CD14-positive monocyte (primary cell): ENCODE measurements at regions not wholly inside any gene's neighbourhood (a gene's known extent, or its start where the extent isn't known, plus 50 kb on each side); places are given as distances from the start of the nearest gene placed in this dataset.
A peak's percentile ranks its signal among the peaks of the same experiment; 100 is the strongest.

Experiments
- DNase-seq, 3 donors: peaks; one replicate each; pipeline ENCODE4 v3.0.0-alpha.2; 2011 to 2022
- H2AFZ ChIP-seq: 2 replicates; pipeline ENCODE4 v1.6.0; 2012; ENCODE audit warnings: mild to moderate bottlenecking, low read depth, low read length, inconsistent platforms; ENCODE audit not compliant: insufficient read depth, poor library complexity, severe bottlenecking
- H3K27ac ChIP-seq, 2 donors: 1 replicate in 1 of 2; 2 replicates in 1 of 2; pipeline ENCODE4 v1.5.1; 2012 to 2013; ENCODE audit warnings: low read length in 2 of 2, control low read depth in 1 of 2, inconsistent platforms in 1 of 2, low read depth in 1 of 2, mild to moderate bottlenecking in 1 of 2
- H3K27me3 ChIP-seq, 2 donors: one replicate each; pipeline versions ENCODE4 v1.6.0 to v1.6.1; 2011 to 2013; ENCODE audit warnings: low read length in 2 of 2; ENCODE audit not compliant: control insufficient read depth in 2 of 2, insufficient read depth in 2 of 2
- H3K36me3 ChIP-seq, 2 donors: replicated peaks in 1 of 2; 1 replicate in 1 of 2; 2 replicates in 1 of 2; pipeline versions ENCODE4 v1.5.1 to v1.6.1; 2012 to 2013; ENCODE audit warnings: low read length in 2 of 2, control low read depth in 1 of 2, inconsistent platforms in 1 of 2, mild to moderate bottlenecking in 1 of 2; ENCODE audit not compliant: insufficient read depth in 2 of 2, control insufficient read depth in 1 of 2
- H3K4me1 ChIP-seq, 2 donors: 1 replicate in 1 of 2; 2 replicates in 1 of 2; pipeline versions ENCODE4 v1.5.1 to v1.6.1; 2012 to 2013; ENCODE audit warnings: low read length in 2 of 2, control low read depth in 1 of 2, inconsistent platforms in 1 of 2, mild to moderate bottlenecking in 1 of 2, moderate library complexity in 1 of 2; ENCODE audit not compliant: insufficient read depth in 2 of 2, control insufficient read depth in 1 of 2
- H3K4me2 ChIP-seq: replicated peaks from 2 replicates; pipeline ENCODE3; 2012; ENCODE audit warnings: low read length, moderate library complexity, mild to moderate bottlenecking; ENCODE audit not compliant: poor library complexity, severe bottlenecking; ENCODE audit errors: extremely low read depth
- H3K4me3 ChIP-seq, 3 experiments: fragments of 200-600 bp in 1 of 3; sonication (generic) in 1 of 3; replicated peaks in 1 of 3; 1 replicate in 2 of 3; 2 replicates in 1 of 3; pipeline ENCODE4 v1.5.1; 2011 to 2013; ENCODE audit warnings: low read length in 3 of 3, mild to moderate bottlenecking in 3 of 3, control low read depth in 2 of 3, low read depth in 2 of 3, inconsistent platforms in 1 of 3, moderate library complexity in 1 of 3
- H3K79me2 ChIP-seq: 2 replicates; pipeline ENCODE4 v1.6.0; 2012; ENCODE audit warnings: mild to moderate bottlenecking, control low read depth, inconsistent platforms, low read length, moderate library complexity; ENCODE audit not compliant: insufficient read depth
- H3K9ac ChIP-seq: 2 replicates; pipeline ENCODE4 v1.6.0; 2017; ENCODE audit warnings: low read length, mild to moderate bottlenecking; ENCODE audit not compliant: insufficient read depth, poor library complexity, severe bottlenecking
- H3K9me3 ChIP-seq, 2 donors: replicated peaks in 1 of 2; 1 replicate in 1 of 2; 2 replicates in 1 of 2; pipeline versions ENCODE4 v1.5.1 to v1.6.1; 2012 to 2013; ENCODE audit warnings: low read length in 2 of 2, control low read depth in 1 of 2; ENCODE audit not compliant: control insufficient read depth in 1 of 2, insufficient read depth in 1 of 2
- H4K20me1 ChIP-seq: 2 replicates; pipeline ENCODE4 v1.6.0; 2012; ENCODE audit warnings: mild to moderate bottlenecking, low read length, control low read depth, moderate library complexity; ENCODE audit not compliant: insufficient read depth
- H3K27ac Mint-ChIP-seq, 7 donors: one replicate each; pipeline ENCODE4 v1.8.0; 2020; ENCODE audit warnings: mild to moderate bottlenecking in 7 of 7, mixed read lengths in 7 of 7, moderate library complexity in 6 of 7, inconsistent platforms in 2 of 7
- H3K27me3 Mint-ChIP-seq, 3 donors: one replicate each; pipeline ENCODE4 v1.8.0; 2021 to 2022; ENCODE audit warnings: low read depth in 3 of 3, mild to moderate bottlenecking in 3 of 3, mixed read lengths in 3 of 3, moderate library complexity in 3 of 3, inconsistent platforms in 1 of 3
- H3K36me3 Mint-ChIP-seq, 2 donors: one replicate each; pipeline ENCODE4 v1.8.0; 2020; ENCODE audit warnings: mixed read lengths in 2 of 2, inconsistent platforms in 1 of 2, mild to moderate bottlenecking in 1 of 2
- H3K4me1 Mint-ChIP-seq: one replicate; pipeline ENCODE4 v1.8.0; 2020; ENCODE audit warnings: mild to moderate bottlenecking, mixed read lengths
- H3K4me3 Mint-ChIP-seq, 2 donors: one replicate each; pipeline ENCODE4 v1.8.0; 2020; ENCODE audit warnings: mild to moderate bottlenecking in 2 of 2, mixed read lengths in 2 of 2, moderate library complexity in 1 of 2
- H3K9me3 Mint-ChIP-seq, 7 donors: one replicate each; pipeline ENCODE4 v1.8.0; 2020 to 2022; ENCODE audit warnings: mixed read lengths in 7 of 7, mild to moderate bottlenecking in 6 of 7, moderate library complexity in 6 of 7, inconsistent platforms in 2 of 7
- CTCF ChIP-seq: fragments of 200-600 bp; IDR thresholded peaks from one replicate; pipeline ENCODE4 v1.8.0; 2022; ENCODE audit warnings: antibody characterized with exemption, mild to moderate bottlenecking
- WGBS: methylation state at CpG from one replicate; pipeline ENCODE4 v1.1.5; 2013; ENCODE audit warnings: missing lambda C conversion rate; ENCODE audit not compliant: insufficient coverage; 5-methylcytosine and 5-hydroxymethylcytosine counted together
- intact Hi-C, 2 donors: fragments of 100-400 bp; cut with micrococcal nuclease; formaldehyde crosslinking; loops; one replicate each; pipeline versions ENCODE4 v1.15.0 to v1.15.1; 2023

- DNase-seq: peak in 1 of 3 donors; percentile 25
- Histone ChIP-seq H3K27ac (no peak overlapping the region), H2AFZ (no peak overlapping the region), H3K4me2 (no peak overlapping the region), H4K20me1 (no peaks in the 10 kb centered on the region), H3K27me3 (peaks cover 2 to 4% of the 10 kb centered on the region in 2 donors), H3K4me1 (no peaks in the 10 kb centered on the region), H3K9ac (no peak overlapping the region), H3K79me2 (no peaks in the 10 kb centered on the region), H3K4me3 (no peak overlapping the region), H3K9me3 (no peaks in the 10 kb centered on the region), H3K36me3 (no peaks in the 10 kb centered on the region)
- Mint-ChIP-seq H3K36me3 (peaks cover 0 to 3% of the 10 kb centered on the region in 2 donors), H3K9me3 (peaks cover 0 to 3% (median 0%) of the 10 kb centered on the region in 7 donors), H3K4me3 (no peak overlapping the region), H3K27ac (no peak overlapping the region), H3K4me1 (no peaks in the 10 kb centered on the region), H3K27me3 (peaks cover 2 to 5% (median 3%) of the 10 kb centered on the region in 3 donors)
- WGBS: no CpG with 5 or more reads among the region's 1 CpG
- no peak for TF ChIP-seq CTCF
- intact Hi-C loops: no loop called here
These were observed 113.4 kb upstream of the AKIRIN2 start for GRCh38 chr6:87815449-87815848.

DNA sequence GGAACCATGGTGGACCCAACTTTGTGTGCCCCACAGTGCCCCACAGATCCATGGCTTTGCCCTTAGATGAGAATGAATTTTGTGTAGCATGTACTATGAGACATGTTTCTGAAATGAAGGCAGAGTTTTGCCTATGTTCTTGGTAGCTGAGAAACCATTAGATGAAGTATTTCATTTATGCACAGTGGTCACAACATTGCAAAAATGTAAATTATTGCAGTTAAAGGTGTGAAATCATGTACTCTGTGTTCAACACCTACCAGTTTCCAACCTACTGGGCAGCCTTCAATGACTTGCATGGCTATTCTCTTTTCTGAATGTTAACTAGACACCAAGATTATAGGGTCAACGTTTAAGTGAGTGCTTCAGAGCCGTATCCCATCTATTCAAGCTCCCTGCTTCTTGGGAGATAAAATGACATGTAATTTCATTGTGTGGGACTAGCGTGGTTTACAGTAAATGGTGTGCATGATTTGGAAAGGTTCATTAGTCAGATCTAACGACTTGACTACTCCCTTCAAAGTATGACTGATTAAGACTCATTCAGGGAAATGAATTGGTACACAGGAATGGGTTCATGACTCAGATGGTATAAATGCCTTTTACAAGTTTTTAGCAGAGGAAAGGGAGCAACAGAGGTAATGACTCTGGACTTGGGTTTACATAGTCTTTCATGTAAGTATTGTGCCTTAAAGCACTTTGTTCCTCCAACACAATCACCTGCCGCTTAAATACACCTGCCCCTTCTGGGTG is 106.1 kb upstream of the AKIRIN2 start:
- H3K27ac Mint-ChIP-seq: no peak overlapping the region
- H3K36me3 Mint-ChIP-seq: no peaks in the 10 kb centered on the region
- Histone ChIP-seq H3K27ac (no peak overlapping the region), H3K9me3 (no peaks in the 10 kb centered on the region), H3K4me1 (peaks cover 4 to 7% of the 10 kb centered on the region in 2 donors), H2AFZ (no peak overlapping the region), H3K9ac (no peak overlapping the region), H3K79me2 (no peaks in the 10 kb centered on the region), H3K36me3 (no peaks in the 10 kb centered on the region), H3K4me2 (no peak overlapping the region), H4K20me1 (no peaks in the 10 kb centered on the region), H3K27me3 (peaks cover 0 to 3% of the 10 kb centered on the region in 2 donors), H3K4me3 (no peak overlapping the region)
- H3K9me3 Mint-ChIP-seq: peaks cover 0 to 3% (median 0%) of the 10 kb centered on the region in 7 donors
- H3K27me3 Mint-ChIP-seq: peaks cover 0 to 5% (median 1%) of the 10 kb centered on the region in 3 donors
- WGBS: no CpG with 5 or more reads among the region's 5 CpGs
- no peak overlapping the region for H3K4me3 Mint-ChIP-seq
- intact Hi-C loops: no loop called here
- DNase-seq: no peak
- peaks cover 16% of the 10 kb centered on the region for H3K4me1 Mint-ChIP-seq
- no peak for TF ChIP-seq CTCF
